ENCODE measurements at regions not wholly inside any gene's neighbourhood (a gene's known extent, or its start where the extent isn't known, plus 50 kb on each side); places are given as distances from the start of the nearest gene placed in this dataset.
"Not testable (repeated sequence)": the region's sequence is repeated elsewhere in the genome, so short reads cannot be mapped to it uniquely, and the experiment has no call there.

DNA sequence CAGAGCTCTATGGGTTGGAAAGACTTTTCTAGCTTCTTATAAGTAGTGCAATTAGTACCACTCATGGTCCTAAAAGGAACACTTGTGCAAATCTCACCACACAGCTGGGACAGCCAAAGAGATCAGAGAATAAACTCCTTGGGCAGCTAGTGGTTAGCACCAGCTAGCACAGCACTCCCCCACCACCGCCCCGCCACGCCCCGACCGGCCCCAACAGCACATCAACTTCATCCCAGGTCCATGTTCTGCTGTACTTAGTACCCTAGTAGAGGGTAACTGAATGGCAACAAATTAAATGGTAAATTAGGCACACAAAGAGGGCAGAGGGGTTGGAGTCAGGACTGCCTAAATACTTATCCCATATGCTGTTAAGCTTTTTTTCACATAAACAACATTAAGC, 118.3 kb upstream of the NPAP1 start:
- TF ChIP-seq CBX2 (IDR thresholded peaks at IDR 0.05; ENCODE audit: borderline replicate concordance, low read depth); USF2 (IDR thresholded peaks at IDR 0.05); POLR2A (IDR thresholded peaks at IDR 0.05; ENCODE audit: low read length); HOXA7 (CRISPR knock-in tag; IDR thresholded peaks at IDR 0.05); GATA3 (IDR thresholded peaks at IDR 0.05; ENCODE audit: borderline replicate concordance): not testable (repeated sequence)
- TF ChIP-seq, protein P1, sequence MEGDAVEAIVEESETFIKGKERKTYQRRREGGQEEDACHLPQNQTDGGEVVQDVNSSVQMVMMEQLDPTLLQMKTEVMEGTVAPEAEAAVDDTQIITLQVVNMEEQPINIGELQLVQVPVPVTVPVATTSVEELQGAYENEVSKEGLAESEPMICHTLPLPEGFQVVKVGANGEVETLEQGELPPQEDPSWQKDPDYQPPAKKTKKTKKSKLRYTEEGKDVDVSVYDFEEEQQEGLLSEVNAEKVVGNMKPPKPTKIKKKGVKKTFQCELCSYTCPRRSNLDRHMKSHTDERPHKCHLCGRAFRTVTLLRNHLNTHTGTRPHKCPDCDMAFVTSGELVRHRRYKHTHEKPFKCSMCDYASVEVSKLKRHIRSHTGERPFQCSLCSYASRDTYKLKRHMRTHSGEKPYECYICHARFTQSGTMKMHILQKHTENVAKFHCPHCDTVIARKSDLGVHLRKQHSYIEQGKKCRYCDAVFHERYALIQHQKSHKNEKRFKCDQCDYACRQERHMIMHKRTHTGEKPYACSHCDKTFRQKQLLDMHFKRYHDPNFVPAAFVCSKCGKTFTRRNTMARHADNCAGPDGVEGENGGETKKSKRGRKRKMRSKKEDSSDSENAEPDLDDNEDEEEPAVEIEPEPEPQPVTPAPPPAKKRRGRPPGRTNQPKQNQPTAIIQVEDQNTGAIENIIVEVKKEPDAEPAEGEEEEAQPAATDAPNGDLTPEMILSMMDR (IDR thresholded peaks at IDR 0.05), result not testable (repeated sequence)
- TF ChIP-seq, protein P2, sequence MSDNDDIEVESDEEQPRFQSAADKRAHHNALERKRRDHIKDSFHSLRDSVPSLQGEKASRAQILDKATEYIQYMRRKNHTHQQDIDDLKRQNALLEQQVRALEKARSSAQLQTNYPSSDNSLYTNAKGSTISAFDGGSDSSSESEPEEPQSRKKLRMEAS (IDR thresholded peaks at IDR 0.05), result not testable (repeated sequence)
